GM12873 (cell line): ENCODE measurements at regions not wholly inside any gene's neighbourhood (a gene's known extent, or its start where the extent isn't known, plus 50 kb on each side); places are given as distances from the start of the nearest gene placed in this dataset.

Experiments used
- TF ChIP-seq, protein P1 (sequence below): IDR thresholded peaks from 2 replicates; pipeline ENCODE4 v1.5.1; 2012; ENCODE audit warnings: low read depth, mild to moderate bottlenecking, moderate library complexity, low read length, control low read depth; ENCODE audit not compliant: insufficient read depth; ENCODE audit errors: missing control alignments

DNA sequence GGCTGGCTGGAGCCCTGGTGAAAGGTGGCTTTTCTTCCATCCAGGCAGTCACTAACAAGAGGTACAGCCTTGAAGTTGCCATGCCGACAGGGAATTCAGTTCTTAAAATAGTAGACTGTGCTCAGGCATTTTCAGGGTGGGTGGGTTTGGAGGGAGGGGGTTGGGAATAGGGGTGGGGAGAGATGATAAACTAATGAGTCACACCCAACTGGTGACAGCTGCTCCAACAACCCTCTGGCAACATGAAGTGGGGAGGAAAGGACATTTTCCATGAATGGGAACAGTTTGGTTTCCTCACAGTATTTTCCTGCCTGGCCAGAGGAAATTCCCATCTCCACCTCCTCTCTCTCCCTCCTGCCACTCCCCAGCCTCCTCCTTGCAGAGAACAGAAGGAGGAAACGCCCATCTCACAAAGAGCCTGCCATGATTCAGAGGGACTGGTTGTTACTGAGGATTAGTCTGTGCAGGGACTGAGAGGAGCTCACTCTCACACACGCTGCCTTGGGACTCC, 113.0 kb upstream of the SLC1A4 start:
- TF ChIP-seq, protein P1, sequence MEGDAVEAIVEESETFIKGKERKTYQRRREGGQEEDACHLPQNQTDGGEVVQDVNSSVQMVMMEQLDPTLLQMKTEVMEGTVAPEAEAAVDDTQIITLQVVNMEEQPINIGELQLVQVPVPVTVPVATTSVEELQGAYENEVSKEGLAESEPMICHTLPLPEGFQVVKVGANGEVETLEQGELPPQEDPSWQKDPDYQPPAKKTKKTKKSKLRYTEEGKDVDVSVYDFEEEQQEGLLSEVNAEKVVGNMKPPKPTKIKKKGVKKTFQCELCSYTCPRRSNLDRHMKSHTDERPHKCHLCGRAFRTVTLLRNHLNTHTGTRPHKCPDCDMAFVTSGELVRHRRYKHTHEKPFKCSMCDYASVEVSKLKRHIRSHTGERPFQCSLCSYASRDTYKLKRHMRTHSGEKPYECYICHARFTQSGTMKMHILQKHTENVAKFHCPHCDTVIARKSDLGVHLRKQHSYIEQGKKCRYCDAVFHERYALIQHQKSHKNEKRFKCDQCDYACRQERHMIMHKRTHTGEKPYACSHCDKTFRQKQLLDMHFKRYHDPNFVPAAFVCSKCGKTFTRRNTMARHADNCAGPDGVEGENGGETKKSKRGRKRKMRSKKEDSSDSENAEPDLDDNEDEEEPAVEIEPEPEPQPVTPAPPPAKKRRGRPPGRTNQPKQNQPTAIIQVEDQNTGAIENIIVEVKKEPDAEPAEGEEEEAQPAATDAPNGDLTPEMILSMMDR: no peak

DNA sequence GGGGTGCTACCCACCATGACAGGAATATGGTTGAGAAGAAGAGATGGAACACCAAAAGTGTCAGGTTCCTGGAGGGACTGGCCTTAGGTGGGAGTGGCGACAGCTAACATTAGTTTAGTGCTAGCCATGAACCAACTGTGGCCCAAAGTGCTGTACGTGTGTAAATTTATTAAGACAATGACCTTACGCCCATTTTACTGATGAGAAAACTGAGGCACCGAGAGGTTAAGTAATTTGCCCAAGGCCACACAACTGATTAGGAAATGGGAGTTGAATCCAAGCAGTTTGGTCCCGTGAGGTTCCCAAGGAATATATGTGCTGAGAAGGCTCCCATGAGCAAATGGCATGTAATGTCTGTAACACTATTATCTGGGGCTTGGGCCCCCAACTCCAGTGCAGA, 109.5 kb upstream of the SLC1A4 start:
- TF ChIP-seq, protein P1: no peak

DNA sequence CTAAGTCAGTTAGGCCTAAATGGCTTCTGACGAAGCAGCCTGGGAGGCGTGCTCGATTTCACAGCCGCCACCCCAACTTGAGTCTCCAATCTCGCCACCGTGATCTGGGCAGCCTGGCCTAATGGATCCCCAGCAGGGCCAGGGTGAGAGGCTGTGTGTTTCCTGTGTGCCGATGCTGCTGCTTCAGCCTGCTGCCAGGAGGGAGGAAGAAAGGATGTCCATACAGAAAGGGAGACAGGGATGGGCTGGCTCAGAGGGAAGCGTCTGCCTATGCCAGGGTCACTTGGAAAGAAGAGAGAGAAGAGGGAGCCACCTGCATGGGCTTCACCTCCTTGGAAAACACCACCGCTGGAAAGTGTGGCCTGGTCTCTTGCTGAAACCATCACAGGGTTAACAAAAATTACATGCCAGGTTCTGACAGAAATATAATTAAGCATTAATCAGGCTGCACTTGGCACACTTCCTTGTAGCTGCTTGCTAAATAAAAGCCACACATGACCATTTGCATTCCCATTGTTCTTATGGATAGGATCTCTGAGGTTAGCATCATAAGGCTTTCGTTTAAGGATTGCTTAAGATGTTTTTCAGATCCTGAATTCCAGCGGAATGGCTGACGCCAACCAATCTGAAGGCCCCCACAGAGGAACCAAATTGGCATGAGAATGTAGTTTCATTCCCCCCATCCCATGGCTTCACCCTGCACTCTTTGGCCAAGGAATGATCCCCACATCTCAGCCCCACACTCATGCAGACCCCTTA, 108.8 kb upstream of the SLC1A4 start:
- TF ChIP-seq, protein P1: no peak

DNA sequence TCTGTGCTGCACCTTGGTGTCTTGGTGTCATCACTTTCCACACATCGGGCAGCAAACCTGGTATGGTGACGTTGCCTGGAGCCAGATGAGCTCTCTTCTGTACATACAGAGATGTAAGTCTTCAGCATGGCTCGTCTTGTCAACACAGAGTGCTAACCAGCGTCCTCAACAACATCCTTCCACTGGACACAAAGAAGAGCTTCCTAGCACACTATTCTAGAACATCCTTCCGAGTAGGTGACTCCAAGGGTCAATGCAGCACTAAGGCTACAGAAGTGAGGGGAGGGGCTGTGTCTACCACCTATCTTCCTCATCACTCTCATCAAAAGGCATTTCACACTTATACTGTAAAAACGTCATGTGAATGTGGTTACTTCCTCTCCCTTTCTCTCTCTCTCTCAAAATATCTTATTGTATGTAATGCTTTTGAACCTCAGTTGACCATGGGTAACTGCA, 108.1 kb upstream of the SLC1A4 start:
- TF ChIP-seq, protein P1: no peak

DNA sequence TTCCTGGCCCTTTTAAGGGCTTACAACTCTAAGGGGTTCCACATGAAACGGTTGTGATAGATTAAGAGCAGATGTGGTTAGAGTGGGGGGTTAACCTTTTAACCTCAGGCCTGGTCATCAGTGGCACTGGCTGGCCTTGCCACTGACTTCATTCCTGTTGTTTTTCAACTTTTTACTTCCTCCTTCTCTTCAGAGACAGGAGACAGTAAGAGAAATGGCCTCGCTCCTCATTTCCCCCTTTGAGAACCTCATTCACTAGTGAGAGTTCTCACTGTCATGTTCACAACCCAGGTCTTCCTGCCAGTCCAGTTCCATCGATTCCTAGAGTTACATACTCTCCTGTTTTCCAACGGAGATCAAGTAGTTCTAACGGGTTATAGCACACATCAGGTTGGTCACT, 101.6 kb upstream of the SLC1A4 start:
- TF ChIP-seq, protein P1: no peak

DNA sequence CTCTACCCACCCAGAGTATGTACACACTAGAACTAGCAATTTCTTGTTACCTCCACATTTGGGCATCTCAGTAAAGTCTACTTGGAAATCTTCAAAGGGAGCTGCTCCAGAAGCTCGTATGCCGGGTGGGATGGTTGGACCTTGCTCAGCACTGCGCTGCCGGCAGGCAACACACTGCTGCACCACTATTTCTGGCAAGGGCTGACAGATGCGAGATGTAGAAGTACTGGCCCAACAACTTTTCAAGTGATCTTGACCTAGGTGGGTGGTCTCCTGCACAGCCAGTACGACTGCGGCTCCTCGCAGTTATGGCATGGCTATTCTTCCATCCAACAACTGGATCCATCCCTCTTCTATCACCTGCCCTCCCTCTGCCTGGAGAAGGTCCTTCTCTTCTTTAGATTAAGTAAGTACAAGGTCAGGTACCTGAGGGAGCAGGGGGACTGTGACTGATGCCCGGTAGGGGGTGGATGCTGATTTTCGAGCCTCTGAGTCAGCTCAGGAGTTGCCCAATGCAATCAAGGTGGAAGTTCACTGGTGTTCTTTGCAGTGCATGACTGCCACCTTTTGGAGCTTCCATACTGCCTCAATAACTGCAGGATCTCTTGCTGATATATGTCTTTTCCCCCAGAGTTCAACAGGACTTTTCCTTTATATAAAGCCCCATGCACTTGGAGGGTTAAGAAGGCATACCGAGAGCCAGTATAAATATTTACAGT, 100.4 kb upstream of the SLC1A4 start:
- TF ChIP-seq, protein P1: no peak

DNA sequence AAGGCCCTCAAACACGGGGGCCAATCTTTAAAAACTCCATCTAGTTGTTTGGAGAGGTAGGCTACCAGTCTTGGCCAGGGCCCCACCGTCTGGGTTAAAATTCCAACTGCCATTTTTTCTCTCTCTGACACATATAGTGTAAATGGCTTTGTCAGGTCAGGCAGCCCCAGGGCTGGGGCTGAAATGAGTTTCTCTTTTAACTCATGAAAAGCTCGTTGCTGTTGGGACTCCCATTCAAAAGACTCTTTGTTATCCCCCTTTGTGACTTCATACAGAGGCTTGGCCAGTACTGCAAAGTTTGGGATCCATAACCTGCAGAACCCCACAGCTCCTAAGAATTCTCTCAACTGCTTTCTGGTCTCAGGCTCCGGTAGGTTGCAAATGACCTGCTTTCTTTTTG, 99.4 kb upstream of the SLC1A4 start:
- TF ChIP-seq, protein P1: no peak
